ENCODE measurements at regions not wholly inside any gene's neighbourhood (a gene's known extent, or its start where the extent isn't known, plus 50 kb on each side); places are given as distances from the start of the nearest gene placed in this dataset.

GRCh38 chr15:95051861-95052260 lies 820.5 kb downstream of the MCTP2 start:
- TF ChIP-seq, protein P1, sequence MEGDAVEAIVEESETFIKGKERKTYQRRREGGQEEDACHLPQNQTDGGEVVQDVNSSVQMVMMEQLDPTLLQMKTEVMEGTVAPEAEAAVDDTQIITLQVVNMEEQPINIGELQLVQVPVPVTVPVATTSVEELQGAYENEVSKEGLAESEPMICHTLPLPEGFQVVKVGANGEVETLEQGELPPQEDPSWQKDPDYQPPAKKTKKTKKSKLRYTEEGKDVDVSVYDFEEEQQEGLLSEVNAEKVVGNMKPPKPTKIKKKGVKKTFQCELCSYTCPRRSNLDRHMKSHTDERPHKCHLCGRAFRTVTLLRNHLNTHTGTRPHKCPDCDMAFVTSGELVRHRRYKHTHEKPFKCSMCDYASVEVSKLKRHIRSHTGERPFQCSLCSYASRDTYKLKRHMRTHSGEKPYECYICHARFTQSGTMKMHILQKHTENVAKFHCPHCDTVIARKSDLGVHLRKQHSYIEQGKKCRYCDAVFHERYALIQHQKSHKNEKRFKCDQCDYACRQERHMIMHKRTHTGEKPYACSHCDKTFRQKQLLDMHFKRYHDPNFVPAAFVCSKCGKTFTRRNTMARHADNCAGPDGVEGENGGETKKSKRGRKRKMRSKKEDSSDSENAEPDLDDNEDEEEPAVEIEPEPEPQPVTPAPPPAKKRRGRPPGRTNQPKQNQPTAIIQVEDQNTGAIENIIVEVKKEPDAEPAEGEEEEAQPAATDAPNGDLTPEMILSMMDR (IDR thresholded peaks at IDR 0.05; ENCODE audit: borderline replicate concordance, extremely low read depth, low read length, poor library complexity, severe bottlenecking), result no peak
- no peak for TF ChIP-seq EZH2 (IDR thresholded peaks at IDR 0.05; ENCODE audit: borderline replicate concordance, low read depth, low read length, severe bottlenecking)
